ACHN (cell line): ENCODE measurements at regions not wholly inside any gene's neighbourhood (a gene's known extent, or its start where the extent isn't known, plus 50 kb on each side); places are given as distances from the start of the nearest gene placed in this dataset.

Source experiments
- DNase-seq: peaks from one replicate; pipeline ENCODE4 v3.0.0-alpha.2; 2015
- in situ Hi-C: cut with HindIII; loops from 2 replicates; pipeline ENCODE4 v1.10.0; 2017; ENCODE audit warnings: low sequenced_read_pairs, low pct_ligation_motif_present, low pct_unique_long_range_greater_than_20kb

DNA sequence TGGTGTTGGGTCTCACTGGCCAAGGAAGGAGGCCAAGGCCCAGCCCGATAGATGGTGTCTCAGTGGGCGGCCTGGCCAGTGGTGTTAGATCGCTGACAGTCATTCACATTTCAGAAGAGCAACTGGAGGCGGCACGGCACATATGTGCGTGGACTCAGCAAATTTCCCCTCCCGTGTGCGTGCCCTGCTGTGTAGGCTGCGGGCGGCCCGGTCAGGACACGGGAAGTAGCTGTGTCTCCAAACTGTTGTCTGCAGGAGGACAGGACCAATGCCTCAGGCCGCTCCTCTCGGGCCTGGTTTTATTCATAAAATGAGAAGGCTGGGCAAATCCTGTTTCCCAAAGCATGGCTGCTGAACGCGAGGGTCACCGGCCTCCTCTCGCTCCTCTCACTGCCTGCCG is 711.7 kb downstream of the BRD1 start:
- no peak for DNase-seq
- in situ Hi-C loops = no loop called here

DNA sequence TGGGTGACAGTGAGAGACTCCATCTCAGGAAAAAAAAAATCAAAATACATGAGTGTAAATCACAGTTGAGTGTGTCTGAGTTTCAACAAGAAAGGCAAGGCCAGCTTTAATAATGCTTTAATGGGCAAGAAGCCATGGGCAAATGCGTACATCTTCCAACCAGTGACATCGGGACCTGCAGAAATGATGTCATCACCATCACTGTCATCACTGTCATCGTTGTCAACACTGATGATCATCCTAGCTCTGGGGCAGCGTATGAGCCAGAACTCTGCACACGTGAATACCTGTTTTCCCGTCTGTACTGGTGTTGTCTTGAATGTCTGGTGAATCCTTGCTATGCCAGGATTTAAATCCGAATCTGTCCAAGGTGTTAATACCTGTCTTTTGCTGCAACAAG is 712.5 kb downstream of the BRD1 start:
- in situ Hi-C loops = no loop called here

DNA sequence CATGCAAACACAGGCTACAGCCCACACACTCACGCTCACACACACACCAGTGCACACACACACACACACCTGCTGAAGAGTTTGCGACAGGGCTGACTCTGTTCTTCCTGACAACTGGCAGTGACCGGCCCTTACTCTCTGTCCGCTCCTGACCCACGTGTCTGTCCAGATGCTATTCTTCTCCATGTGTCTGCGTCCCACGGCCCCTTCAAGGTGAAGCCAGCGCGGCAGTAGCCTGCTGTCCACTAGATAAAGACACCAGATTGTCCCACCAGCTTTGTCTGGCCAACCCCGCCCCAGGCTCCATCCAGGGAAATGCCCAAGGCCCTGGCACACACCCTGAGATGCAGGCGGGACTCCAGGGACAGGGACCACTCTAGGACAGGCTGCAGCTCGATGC is 713.9 kb downstream of the BRD1 start:
- in situ Hi-C loops = no loop called here

More for the DNA sequence above, 712.5 kb downstream of the BRD1 start:
- DNase-seq = no peak

DNA sequence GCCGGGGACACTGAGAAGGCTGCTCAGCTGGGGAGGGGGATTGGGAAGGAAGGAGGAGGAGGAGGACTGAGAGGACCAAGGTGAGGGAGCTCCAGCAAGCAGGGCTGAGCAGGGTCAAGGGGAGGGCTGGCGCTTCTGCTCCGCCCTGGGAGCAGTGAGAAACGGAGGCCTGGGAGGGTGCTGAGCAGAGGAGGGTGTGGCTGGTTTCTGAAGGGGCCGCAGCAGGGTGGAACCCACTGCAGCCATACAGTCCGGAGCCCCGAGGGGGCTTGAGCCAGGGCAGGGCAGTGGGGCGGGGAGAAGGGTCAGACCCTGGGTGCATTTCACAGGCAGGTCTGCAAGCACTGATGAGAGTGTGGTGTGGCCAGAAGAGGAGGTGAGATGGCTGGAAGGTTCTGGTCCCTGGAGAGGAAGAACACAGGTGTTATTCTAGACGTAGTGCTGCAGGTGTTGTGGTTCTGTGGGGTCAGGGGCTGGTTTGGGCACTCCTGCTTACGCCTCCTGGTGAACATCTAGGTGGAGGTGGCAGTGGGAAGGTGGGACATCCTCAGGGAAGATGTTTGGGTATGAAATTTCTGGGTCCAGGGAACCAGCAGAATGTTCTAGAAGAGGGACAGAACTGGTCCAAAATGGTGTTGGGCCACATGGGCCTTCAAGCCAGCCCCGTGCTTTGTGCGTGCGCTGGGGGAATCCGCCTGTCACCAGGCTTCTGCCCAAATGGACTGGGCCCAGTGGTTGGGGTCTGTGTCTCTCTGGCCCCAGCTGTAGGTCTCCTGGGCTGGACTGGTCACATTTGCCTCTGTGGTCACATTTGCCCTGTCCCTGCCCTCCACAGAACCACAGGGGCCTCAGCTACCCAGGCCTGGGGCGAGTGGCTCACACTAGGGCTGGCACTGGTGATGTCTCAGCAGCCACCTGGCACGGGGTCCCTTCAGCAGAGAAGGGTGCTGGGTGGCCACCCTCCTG is 714.7 kb downstream of the BRD1 start:
- in situ Hi-C loops = no loop called here
- no peak for DNase-seq

More for the DNA sequence above, 713.9 kb downstream of the BRD1 start:
- DNase-seq = no peak

DNA sequence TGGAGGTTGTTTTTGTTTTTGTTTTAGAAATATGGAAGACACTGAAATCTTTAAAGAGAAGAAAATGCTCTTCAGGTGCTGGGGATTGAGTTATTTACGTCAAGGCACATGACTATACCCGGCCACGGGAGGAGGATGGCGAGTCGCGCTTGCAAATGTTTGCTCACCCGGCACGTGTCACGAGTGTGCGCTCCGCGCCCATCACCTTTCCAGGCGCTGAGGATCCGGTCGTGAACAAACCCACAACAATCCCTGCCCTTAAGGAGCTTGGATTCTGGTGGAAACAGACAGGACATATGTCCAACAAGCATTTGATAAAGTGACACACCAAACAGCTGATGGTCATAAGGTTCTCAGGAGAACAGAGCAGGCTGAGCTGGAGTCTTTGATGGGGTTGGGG is 715.5 kb downstream of the BRD1 start:
- DNase-seq = no peak
- in situ Hi-C loops = no loop called here

DNA sequence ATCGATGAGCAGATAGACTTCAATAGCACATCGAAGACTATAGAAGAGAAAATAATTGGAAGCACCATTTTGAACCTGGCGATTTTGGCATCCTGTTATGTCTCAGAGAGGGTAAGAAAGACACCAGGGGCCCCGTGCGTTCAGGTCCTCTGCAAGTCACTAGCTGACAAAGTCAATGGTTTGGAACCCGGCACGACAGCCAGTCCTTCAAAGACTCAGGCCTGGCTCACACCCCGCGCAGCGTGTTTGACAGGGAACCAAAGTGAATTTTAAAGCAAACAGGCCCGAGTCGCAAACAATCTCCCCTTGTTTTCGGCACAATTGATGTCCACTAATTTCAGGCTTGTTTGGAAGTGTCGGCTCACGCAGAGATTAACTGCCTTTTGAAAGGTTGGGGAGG is 716.6 kb downstream of the BRD1 start:
- no peak for DNase-seq
- in situ Hi-C loops = no loop called here

DNA sequence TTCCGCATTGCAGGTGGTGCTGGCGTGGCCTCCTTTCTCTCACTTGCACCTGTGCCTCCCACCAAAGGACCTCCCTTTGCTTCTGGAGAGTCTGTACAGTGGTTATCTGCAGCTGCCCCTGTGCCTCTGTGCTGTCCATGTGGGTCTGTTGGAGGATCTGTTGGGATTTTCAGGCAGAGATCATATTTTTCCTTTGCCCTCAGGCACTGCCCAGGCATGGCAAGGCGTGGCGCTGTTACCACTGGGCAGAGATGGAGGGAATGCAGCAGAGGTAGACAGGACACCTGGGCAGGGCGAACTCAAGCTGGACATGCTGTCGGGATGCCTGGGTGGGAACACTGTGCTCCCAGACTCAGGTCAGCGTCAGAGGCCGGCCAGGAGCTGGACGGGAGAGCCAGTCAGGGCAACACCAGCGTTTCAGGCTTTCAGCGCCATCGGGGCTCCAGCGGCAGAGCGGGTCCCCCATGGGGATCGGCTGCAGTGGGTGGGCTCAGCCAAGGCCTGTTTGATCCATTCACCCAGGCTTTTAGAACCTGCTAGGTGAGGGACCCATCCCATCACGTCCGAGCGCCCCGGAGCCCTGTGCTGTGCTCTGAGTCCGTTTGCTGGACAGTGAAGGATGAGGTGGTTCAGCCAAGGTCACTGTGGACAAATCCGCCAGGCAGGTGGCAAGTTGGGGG is 718.9 kb downstream of the BRD1 start:
- no peak for DNase-seq
- in situ Hi-C loops = no loop called here

DNA sequence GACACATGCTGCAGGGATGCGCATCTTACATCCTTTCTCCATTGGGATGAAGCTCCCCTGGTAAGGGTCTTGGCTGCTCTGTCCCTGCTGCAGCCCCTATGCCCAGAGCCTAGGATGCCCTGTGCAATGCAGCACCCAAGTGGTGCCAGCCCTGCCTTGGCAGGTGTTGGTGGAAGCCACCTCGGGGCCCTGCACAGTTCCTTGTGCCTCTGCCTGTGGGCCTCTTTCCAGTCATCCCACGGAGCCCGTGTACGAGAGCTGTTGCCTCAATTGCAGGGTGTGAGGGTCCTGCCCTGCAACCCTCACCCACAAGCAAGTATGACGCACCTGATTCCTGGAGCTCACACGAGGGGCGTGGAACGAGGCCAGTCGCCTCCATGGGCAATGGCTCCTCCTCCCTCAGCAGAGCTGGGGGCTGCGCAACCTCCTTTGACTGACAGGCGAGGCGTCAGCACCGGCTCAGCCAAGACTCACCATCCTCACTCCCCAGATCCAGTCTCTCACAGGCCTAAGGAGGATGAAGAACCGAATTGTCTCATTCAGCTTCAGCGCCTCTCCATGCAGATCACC is 719.6 kb downstream of the BRD1 start:
- no peak for DNase-seq
- in situ Hi-C loops = no loop called here

DNA sequence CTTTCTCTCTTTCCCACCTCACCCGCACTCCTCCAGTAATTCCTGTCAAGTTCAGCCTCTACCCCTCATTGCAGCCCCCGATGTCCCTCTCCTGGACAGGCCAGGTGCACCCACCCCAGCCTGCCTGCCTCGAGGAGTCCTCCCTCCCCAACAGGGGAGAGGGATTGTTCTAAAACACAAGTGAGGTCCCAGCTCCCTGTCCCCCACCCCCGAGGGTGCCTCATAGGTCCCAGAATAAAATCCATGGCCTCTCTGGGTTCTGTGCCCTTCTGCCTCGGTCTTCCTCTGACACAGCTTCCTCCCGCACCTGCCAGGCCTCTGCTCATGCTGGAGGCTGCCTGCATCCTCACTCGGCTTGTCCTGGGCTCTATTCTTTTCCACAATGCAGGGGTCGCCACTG is 720.1 kb downstream of the BRD1 start:
- in situ Hi-C loops = no loop called here
- DNase-seq = no peak

DNA sequence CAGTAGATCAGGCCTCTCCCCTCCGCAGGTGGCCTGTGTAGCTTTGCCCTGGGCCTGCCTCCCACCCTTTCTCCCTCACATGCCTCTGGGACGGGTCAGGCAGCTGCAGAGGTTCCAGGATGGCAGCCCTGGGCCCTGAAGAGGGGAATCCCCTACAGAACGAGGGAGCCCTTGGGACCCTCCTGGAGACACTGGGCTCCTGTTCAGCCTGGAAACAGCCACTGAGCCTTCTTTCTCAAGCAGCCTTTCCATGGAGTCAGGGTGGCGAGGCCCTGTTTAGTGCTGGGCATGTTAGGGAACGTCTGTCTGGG is 720.9 kb downstream of the BRD1 start:
- no peak for DNase-seq
- in situ Hi-C loops = no loop called here

DNA sequence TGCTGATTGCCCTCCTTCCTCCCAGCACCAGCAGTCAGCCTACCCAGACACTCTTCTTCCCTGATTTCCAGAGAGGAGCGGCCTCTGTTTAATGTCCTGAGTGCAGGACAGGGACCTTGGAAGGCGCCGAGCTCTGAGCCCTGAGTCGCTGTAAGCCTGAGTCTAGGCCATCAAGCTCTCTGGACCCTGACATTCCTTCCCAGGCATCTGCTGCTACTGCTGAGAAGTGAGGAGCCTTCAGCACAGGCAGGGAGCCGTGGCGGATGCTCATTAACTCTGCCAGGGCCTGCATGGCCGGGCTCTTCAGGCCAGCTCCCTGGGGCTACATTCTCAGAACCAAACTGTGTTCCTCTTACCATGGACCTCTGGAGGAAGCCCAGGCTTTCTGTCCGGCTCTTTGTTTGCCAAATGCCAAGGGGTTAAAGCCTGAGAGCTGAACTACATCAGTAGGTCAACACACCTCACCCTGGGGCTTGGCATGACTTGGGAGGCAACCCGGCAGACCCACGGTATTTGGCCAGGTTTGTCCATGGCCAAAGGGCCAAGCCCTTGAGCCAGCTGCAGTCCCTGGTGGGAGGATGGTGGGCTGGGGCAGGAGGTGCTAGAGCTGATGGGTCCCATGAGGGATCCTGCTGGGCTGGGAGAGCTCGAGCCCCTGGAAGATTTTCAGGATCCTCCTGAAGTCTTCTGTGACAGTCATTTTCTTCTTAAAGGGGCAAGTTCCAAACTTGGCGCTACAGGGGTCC is 721.4 kb downstream of the BRD1 start:
- no peak for DNase-seq
- in situ Hi-C loops = no loop called here

DNA sequence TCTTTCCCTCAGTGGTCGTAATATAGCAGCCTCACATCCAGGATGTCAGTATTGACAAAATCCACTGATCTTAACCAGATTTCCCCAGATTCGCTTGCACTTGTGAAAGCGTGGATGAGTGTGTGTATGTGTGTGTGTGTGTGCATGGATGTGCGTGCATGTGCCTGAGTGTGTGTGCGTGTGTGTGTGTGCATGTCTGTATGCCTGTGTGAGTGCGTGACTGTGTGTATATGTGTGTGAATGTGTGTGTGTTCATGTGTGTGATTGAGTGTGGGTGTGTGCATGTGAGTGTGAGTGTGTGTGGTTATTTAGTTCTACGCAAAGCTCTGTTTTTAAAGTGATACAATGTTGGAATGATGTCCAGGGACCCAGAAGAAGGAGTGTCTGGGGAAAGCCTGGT is 723.2 kb downstream of the BRD1 start:
- DNase-seq = no peak
- in situ Hi-C loops = no loop called here

DNA sequence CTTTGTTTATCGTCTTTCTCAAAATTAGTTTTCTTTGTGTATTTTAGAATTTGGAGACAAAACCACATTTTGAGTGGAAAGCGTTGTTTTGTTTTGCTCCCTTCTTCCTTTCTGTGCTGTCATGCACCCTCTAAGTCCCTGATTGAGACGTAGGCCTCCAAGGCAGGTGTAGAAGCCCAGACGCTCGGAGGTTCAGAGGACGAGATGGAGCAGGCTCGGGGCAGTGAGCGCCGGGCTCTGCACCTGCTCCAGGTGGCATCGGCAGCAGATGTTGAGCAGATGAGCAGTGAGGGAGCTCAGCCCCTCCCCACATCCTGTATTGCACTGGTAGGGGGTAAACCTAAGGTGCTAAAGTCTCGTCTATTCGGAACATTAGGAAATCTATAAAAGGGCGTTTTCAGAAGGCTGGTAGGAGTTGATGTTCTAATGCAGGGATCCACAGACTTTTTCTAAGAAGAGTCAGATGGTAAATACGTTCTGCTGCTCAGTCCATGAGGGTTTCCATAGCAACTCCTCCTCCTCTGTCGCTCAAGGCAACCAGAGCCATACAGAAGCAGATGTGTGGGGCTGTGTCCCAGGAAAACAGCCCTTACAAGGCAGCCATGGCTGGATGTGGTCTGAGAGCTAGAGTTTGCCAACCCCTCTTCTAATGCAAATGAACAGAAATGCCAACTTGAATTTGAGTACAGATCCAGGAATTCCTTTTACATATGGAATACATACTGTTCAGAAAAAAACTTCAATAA is 724.2 kb downstream of the BRD1 start:
- DNase-seq = no peak
- in situ Hi-C loops = no loop called here

DNA sequence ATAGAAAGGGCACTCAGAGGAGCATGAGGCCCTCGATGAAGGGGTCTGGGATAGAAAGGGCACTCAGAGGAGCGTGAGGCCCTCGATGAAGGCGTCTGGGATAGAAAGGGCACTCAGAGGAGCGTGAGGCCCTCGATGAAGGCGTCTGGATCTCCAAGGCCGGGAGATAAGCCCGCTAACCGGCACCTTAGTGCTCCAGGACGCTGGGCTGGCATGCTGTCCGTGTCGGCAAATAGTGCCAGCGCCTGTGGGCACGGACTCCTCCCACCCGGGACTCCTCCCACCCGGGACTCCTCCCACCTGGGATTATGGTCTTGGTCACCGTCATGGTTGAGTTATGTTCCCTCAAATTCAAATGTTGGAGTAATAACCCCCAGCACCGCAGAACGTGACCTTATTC is 725.3 kb downstream of the BRD1 start:
- in situ Hi-C loops = no loop called here
- no peak for DNase-seq

DNA sequence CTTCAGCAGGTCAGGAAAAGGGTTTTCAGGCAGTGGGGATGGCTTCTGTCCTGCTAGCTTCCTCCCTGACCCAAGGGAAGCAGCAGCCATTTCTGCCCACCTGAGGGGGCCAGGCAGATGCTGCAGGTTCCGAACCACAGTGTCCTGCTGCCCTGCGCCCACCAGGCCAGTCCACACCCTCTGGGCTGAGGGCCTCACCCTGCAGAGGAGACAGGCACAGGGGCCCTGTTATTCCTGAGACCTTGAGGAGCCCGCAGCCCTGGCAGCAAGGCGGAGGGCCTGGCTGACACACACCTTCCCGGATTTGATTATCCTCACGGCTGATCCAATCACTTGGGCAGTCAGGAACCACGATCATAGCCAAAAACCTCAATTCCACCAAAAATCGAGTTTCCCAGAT is 725.8 kb downstream of the BRD1 start:
- in situ Hi-C loops = no loop called here
- DNase-seq = no peak

DNA sequence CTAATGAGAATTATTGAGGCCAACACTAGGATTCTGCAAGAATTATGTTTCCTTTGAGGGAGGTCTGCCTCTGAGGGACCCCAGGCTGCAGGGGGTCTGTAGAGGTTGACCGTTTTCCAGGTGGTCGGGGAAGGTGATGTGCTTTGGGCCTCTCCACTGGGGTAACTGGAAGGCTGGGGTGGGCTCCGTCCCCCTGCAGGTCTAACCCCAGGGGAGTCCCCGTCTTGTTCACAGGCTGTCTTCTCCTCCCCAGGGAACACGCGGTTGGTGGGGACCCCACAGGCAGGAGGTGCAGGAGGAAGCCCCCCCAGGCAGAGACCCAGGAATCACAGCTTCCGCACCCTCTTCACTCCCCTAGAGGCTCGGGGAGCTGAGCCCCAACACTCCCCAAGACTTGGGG is 726.4 kb downstream of the BRD1 start:
- in situ Hi-C loops = no loop called here
- no peak for DNase-seq

DNA sequence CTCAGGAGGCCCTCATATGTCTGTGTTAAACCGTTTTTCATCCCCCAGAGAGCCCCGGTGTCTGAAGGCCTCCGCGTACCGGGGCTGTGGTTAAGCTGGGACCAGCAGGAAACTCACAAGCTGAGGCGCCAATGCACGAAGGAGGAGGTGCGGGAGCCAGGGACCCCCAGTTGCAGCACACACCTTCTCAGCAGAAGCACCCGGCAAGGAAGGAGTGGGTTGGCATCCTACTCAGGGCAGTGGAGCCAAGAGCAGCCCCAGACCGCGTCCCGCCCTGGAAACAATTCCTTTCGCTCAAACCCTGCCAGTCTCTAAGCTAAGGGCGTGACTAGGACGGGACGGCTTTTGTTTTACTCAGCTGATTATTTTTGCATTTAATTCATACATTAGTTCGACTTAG is 726.9 kb downstream of the BRD1 start:
- no peak for DNase-seq
- in situ Hi-C loops = no loop called here

DNA sequence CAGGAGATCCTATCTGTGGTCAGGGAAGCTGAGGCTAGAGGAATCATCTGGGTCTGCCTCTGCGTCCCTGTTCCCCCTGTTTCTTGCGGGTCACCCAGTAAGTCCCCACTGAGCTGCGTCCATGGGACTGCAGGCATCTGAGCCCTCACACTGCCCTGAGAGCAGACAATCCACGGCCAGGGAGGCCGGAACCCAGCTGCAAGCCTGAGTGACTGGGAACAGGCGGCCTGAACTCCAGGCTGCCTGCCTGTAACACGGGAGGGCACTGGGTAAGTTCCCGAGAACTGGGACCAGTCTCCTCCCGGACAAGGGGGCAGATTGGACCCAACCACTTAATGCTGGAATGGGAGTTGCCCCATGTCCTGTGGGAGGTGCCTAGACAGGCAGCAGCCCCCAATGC is 727.4 kb downstream of the BRD1 start:
- no peak for DNase-seq
- in situ Hi-C loops = no loop called here
